Panc1 (cell line): ENCODE measurements at regions not wholly inside any gene's neighbourhood (a gene's known extent, or its start where the extent isn't known, plus 50 kb on each side); places are given as distances from the start of the nearest gene placed in this dataset.

ENCODE experiments used
- ATAC-seq: fragments of 200-7000 bp; cut with Tn5 transposase; 2 replicates; pipeline ENCODE4 v1.9.1; 2020; ENCODE audit warnings: mild to moderate bottlenecking, moderate library complexity
- BruUV-seq: library from RNA; stranded (reverse); fragments of 400-500 nt; replicated peaks from 2 replicates; lab custom pipeline; 2021; lab: Mats Ljungman, UMichigan
- CTCF ChIA-PET: fragments of 300-600 bp; sonication (Branson Sonifier 250); formaldehyde crosslinking; loops from one replicate; lab custom pipeline; 2022; ENCODE audit warnings: antibody characterized with exemption; lab: Charles Lee
- POLR2A ChIA-PET: fragments of 300-600 bp; sonication (Branson Sonifier 250); formaldehyde crosslinking; loops from one replicate; lab custom pipeline; 2022; ENCODE audit warnings: antibody characterized with exemption; lab: Charles Lee
- DNase-seq: peaks from one replicate; pipeline ENCODE4 v3.0.0-alpha.2; 2010; ENCODE audit warnings: low read depth, low spot score
- H3K27ac ChIP-seq: 2 replicates; pipeline ENCODE4 v1.5.1; 2011; ENCODE audit warnings: mild to moderate bottlenecking, low read length, inconsistent platforms
- H3K27me3 ChIP-seq: fragments of 200-500 bp; sonication (Bioruptor generic); 2 replicates; pipeline ENCODE4 v1.6.0; 2014; ENCODE audit warnings: low read length, inconsistent platforms; ENCODE audit not compliant: control insufficient read depth, insufficient read depth
- H3K36me3 ChIP-seq: fragments of 200-500 bp; sonication (Bioruptor generic); 2 replicates; pipeline ENCODE4 v1.5.1; 2014; ENCODE audit warnings: inconsistent platforms, mild to moderate bottlenecking, low read length, moderate library complexity; ENCODE audit not compliant: control insufficient read depth, insufficient read depth
- H3K4me1 ChIP-seq: 2 replicates; pipeline ENCODE4 v1.5.1; 2011; ENCODE audit warnings: inconsistent platforms, mild to moderate bottlenecking, low read length, moderate library complexity; ENCODE audit not compliant: control insufficient read depth, insufficient read depth
- H3K4me3 ChIP-seq, 2 experiments: 2 replicates each; pipeline ENCODE4 v1.5.1; 2011 to 2012; ENCODE audit warnings: low read depth in 2 of 2, low read length in 2 of 2, mild to moderate bottlenecking in 2 of 2, inconsistent platforms in 1 of 2, moderate library complexity in 1 of 2
- H3K9me3 ChIP-seq: fragments of 200-500 bp; sonication (Bioruptor generic); 2 replicates; pipeline ENCODE4 v1.5.1; 2014; ENCODE audit warnings: low read depth, mild to moderate bottlenecking, inconsistent platforms, low read length, moderate library complexity; ENCODE audit not compliant: control insufficient read depth, insufficient read depth
- POLR2AphosphoS5 ChIP-seq: IDR thresholded peaks from 2 replicates; pipeline ENCODE4 v1.6.1; 2012; ENCODE audit warnings: mild to moderate bottlenecking, low read depth, low read length, moderate library complexity
- REST ChIP-seq, 2 experiments: IDR thresholded peaks; 2 replicates each; pipeline ENCODE4 v1.6.1; 2011 to 2012; ENCODE audit warnings: low read depth in 2 of 2, control low read depth in 1 of 2, low read length in 1 of 2, mild to moderate bottlenecking in 1 of 2, moderate library complexity in 1 of 2; ENCODE audit not compliant: insufficient read depth in 1 of 2
- SIN3A ChIP-seq: IDR thresholded peaks from 2 replicates; pipeline ENCODE4 v1.6.1; 2012; ENCODE audit warnings: low read depth, mild to moderate bottlenecking, low read length, moderate library complexity, borderline replicate concordance; ENCODE audit not compliant: insufficient read depth
- TCF7L2 ChIP-seq: IDR thresholded peaks from 2 replicates; pipeline ENCODE4 v1.6.1; 2011; ENCODE audit warnings: mild to moderate bottlenecking, low read depth, low read length, inconsistent platforms
- in situ Hi-C: cut with HindIII; loops from 2 replicates; pipeline ENCODE4 v1.10.0; 2016; ENCODE audit warnings: low sequenced_read_pairs, low pct_unique_long_range_greater_than_20kb
- intact Hi-C: fragments of 100-400 bp; cut with micrococcal nuclease; formaldehyde crosslinking; loops from one replicate; pipeline ENCODE4 v1.10.0; 2022; ENCODE audit not compliant: unreplicated experiment
- TF ChIP-seq, protein P1 (sequence below): fragments of 450-650 bp; IDR thresholded peaks from 2 replicates; pipeline ENCODE4 v1.5.1; 2017; ENCODE audit warnings: mild to moderate bottlenecking

GRCh38 chr3:55163421-55163820 is 235.6 kb upstream of the LRTM1 start:
- BruUV-seq, result no TSS peak

DNA sequence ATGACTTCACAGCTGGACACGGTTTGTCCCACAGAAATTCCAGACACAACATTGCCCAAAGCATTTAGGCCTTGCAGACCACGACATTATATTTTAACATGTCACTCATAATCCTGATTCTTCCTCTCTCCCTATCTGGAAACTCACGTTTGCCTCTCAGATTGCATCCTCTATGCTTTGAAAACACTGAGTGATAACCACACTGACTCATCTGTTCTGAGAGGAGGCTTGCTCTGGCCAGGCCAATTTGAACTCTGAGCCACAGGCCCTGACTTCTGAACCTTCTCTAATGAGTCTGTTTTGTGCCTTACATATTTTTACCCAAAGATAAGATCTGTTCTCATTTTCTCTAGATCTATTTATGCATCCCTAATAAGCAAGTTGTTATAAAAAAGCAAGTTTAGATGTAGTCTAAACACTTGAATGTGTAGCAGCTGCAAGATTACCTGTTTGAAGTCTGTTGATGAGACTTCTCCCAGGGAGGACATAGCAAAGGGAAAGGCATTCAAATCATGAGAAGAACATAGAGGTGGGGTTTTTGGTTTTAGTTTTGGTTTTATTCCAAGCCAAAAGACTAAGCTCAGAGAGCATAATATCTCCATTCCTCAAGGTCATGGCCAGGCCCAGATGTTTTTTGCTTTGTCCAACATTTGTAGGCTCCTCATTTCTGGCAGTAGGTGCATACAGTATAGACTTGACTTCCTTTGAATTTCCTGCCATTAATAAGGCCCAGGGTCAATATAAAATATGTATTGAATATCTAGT is 234.4 kb upstream of the LRTM1 start:
- Histone ChIP-seq H3K4me3 (no peak overlapping the region), H3K36me3 (no peaks in the 10 kb centered on the region), H3K27me3 (no peaks in the 10 kb centered on the region), H3K9me3 (no peaks in the 10 kb centered on the region), H3K4me1 (no peaks in the 10 kb centered on the region), H3K27ac (no peak overlapping the region)
- intact Hi-C loops (no loop called here), in situ Hi-C loops (no loop called here)
- TF ChIP-seq REST (IDR thresholded peaks at IDR 0.05; ENCODE audit: insufficient read depth in 1 of 2, low read depth in 2 of 2, low read length in 1 of 2) (no peak), POLR2AphosphoS5 (no peak), SIN3A (no peak), TCF7L2 (no peak)
- TF ChIP-seq, protein P1, sequence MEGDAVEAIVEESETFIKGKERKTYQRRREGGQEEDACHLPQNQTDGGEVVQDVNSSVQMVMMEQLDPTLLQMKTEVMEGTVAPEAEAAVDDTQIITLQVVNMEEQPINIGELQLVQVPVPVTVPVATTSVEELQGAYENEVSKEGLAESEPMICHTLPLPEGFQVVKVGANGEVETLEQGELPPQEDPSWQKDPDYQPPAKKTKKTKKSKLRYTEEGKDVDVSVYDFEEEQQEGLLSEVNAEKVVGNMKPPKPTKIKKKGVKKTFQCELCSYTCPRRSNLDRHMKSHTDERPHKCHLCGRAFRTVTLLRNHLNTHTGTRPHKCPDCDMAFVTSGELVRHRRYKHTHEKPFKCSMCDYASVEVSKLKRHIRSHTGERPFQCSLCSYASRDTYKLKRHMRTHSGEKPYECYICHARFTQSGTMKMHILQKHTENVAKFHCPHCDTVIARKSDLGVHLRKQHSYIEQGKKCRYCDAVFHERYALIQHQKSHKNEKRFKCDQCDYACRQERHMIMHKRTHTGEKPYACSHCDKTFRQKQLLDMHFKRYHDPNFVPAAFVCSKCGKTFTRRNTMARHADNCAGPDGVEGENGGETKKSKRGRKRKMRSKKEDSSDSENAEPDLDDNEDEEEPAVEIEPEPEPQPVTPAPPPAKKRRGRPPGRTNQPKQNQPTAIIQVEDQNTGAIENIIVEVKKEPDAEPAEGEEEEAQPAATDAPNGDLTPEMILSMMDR, result no peak
- BruUV-seq, result no TSS peak
- ChIA-PET POLR2A (no interaction called here), CTCF (no interaction called here)
- no peak for ATAC-seq
- DNase-seq, result no peak

More at GRCh38 chr3:55163421-55163820, 235.6 kb upstream of the LRTM1 start:
- Histone ChIP-seq H3K36me3 (no peaks in the 10 kb centered on the region), H3K27me3 (no peaks in the 10 kb centered on the region), H3K4me1 (no peaks in the 10 kb centered on the region), H3K4me3 (no peak overlapping the region), H3K9me3 (no peaks in the 10 kb centered on the region), H3K27ac (no peak overlapping the region)
- CTCF ChIA-PET, result no interaction called here
- ATAC-seq, result no peak
- in situ Hi-C loops (no loop called here), intact Hi-C loops (no loop called here)
- POLR2A ChIA-PET, result no interaction called here
- TF ChIP-seq, protein P1, result no peak
- TF ChIP-seq POLR2AphosphoS5 (no peak), TCF7L2 (no peak), REST (IDR thresholded peaks at IDR 0.05; ENCODE audit: insufficient read depth in 1 of 2, low read depth in 2 of 2, low read length in 1 of 2) (no peak), SIN3A (no peak)
- DNase-seq, result no peak
